ENCODE measurements at regions not wholly inside any gene's neighbourhood (a gene's known extent, or its start where the extent isn't known, plus 50 kb on each side); places are given as distances from the start of the nearest gene placed in this dataset.

GRCh38 chr4:4779054-4779453, 80.4 kb upstream of the MSX1 start:
- Mint-ChIP-seq H3K4me1 (peaks cover 12% of the 10 kb centered on the region), H3K36me3 (ENCODE audit: low read depth) (no peaks in the 10 kb centered on the region), H3K4me3 (no peak overlapping the region), H3K9me3 (no peaks in the 10 kb centered on the region), H3K27ac (no peak overlapping the region), H3K27me3 (ENCODE audit: low read depth) (peaks cover 11% of the 10 kb centered on the region)
- TF ChIP-seq CTCF (IDR thresholded peaks at IDR 0.05; ENCODE audit: unreplicated experiment in 3 of 3): no peak

GRCh38 chr4:4778554-4778953, 80.9 kb upstream of the MSX1 start:
- Mint-ChIP-seq H3K27ac (no peak overlapping the region), H3K9me3 (no peaks in the 10 kb centered on the region), H3K27me3 (ENCODE audit: low read depth) (peaks cover 11% of the 10 kb centered on the region), H3K4me1 (peaks cover 12% of the 10 kb centered on the region), H3K36me3 (ENCODE audit: low read depth) (no peaks in the 10 kb centered on the region), H3K4me3 (no peak overlapping the region)
- no peak for TF ChIP-seq CTCF (IDR thresholded peaks at IDR 0.05; ENCODE audit: unreplicated experiment in 3 of 3)

DNA sequence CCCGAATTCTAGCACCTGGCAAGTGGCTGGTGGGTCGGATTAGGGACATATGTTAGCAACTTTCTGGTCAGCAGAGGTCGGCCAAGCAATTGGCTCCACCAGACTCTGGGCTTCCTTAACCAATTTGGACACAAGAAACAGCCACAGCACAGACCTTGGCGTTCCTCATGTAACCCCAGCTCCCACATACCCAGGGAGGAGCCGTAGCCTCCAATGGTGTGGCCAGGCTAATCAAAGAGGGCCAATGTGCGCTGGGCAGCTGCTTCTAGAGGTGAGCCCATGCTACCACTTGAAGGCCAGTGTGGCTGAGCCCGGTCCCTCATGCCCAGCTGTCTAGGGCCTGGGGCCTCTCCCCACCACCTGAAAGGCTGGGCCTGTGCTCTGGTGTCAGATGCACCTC, 82.5 kb upstream of the MSX1 start:
- H3K27me3 Mint-ChIP-seq (ENCODE audit: low read depth): peaks cover 8% of the 10 kb centered on the region
- H3K4me3 Mint-ChIP-seq: no peak overlapping the region
- no peak for TF ChIP-seq CTCF (IDR thresholded peaks at IDR 0.05; ENCODE audit: unreplicated experiment in 3 of 3)
- H3K9me3 Mint-ChIP-seq: no peaks in the 10 kb centered on the region
- no peak overlapping the region for H3K27ac Mint-ChIP-seq
- H3K36me3 Mint-ChIP-seq (ENCODE audit: low read depth): no peaks in the 10 kb centered on the region
- peaks cover 4% of the 10 kb centered on the region for H3K4me1 Mint-ChIP-seq

GRCh38 chr4:4776335-4776734, 83.1 kb upstream of the MSX1 start:
- Mint-ChIP-seq H3K27ac (no peak overlapping the region), H3K4me3 (no peak overlapping the region), H3K4me1 (peaks cover 3% of the 10 kb centered on the region), H3K27me3 (ENCODE audit: low read depth) (peaks cover 5% of the 10 kb centered on the region), H3K9me3 (no peaks in the 10 kb centered on the region), H3K36me3 (ENCODE audit: low read depth) (no peaks in the 10 kb centered on the region)
- no peak for TF ChIP-seq CTCF (IDR thresholded peaks at IDR 0.05; ENCODE audit: unreplicated experiment in 3 of 3)

DNA sequence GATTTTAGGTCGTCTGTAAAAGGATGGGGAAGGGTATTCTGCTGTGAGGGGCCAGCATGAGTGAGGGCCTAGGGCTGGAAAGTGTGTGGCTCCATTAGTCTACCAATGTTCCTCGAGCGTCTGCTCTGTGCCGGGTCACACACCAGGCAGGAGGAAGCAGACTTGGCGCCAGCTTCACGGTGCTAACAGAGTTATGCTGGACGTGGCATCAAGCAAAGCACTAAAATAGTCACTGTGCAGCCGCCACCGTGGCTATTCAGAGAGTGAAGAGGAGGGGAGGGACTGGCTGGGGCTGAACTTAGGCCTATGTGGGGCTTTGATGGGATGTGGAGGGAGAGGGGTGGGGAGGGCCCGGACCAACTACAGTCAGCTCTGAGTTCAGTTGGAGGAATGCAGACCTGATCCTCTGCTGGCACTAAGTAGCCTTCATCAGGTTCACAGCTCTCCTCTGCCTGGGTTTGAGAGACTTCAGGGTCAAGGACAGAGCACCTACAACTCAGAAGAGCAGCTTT, 83.9 kb upstream of the MSX1 start:
- no peak overlapping the region for H3K4me3 Mint-ChIP-seq
- no peaks in the 10 kb centered on the region for H3K36me3 Mint-ChIP-seq (ENCODE audit: low read depth)
- no peak overlapping the region for H3K27ac Mint-ChIP-seq
- TF ChIP-seq CTCF (IDR thresholded peaks at IDR 0.05; ENCODE audit: unreplicated experiment in 3 of 3): no peak
- no peaks in the 10 kb centered on the region for H3K9me3 Mint-ChIP-seq
- H3K27me3 Mint-ChIP-seq (ENCODE audit: low read depth): peaks cover 5% of the 10 kb centered on the region
- H3K4me1 Mint-ChIP-seq: no peaks in the 10 kb centered on the region

GRCh38 chr4:4772534-4772933, 86.9 kb upstream of the MSX1 start:
- Mint-ChIP-seq H3K27me3 (ENCODE audit: low read depth) (no peaks in the 10 kb centered on the region), H3K9me3 (no peaks in the 10 kb centered on the region), H3K36me3 (ENCODE audit: low read depth) (no peaks in the 10 kb centered on the region), H3K27ac (no peak overlapping the region), H3K4me3 (no peak overlapping the region), H3K4me1 (no peaks in the 10 kb centered on the region)
- TF ChIP-seq CTCF (IDR thresholded peaks at IDR 0.05; ENCODE audit: unreplicated experiment in 3 of 3): no peak

Measured in nephron (organoid).